Liver (tissue), 3 donors: ENCODE measurements at regions not wholly inside any gene's neighbourhood (a gene's known extent, or its start where the extent isn't known, plus 50 kb on each side); places are given as distances from the start of the nearest gene placed in this dataset.

ENCODE experiments used
- CTCF ChIP-seq: fragments of 150-350 bp; IDR thresholded peaks from 2 replicates; pipeline ENCODE4 v1.5.1; 2017; ENCODE audit warnings: improper control_type of control experiment, low read depth, low read length; ENCODE audit not compliant: missing input control
- RAD21 ChIP-seq, 2 donors: IDR thresholded peaks; 2 replicates each; pipeline ENCODE4 v1.6.1; 2016; ENCODE audit warnings: antibody characterized with exemption in 2 of 2, mild to moderate bottlenecking in 2 of 2
- donor health status: healthy.
- donor health status: healthy.

GRCh38 chr11:128250482-128250881 lies 336.9 kb downstream of the ETS1 start:
- TF ChIP-seq RAD21 (IDR thresholded peaks at IDR 0.05) (no peak), CTCF (no peak)
